HepG2 (cell line): ENCODE measurements at regions not wholly inside any gene's neighbourhood (a gene's known extent, or its start where the extent isn't known, plus 50 kb on each side); places are given as distances from the start of the nearest gene placed in this dataset.

Experiments used
- ATAC-seq: fragments of 200-7000 bp; cut with Tn5 transposase; 3 replicates; pipeline ENCODE4 v1.9.1; 2020; ENCODE audit warnings: mild to moderate bottlenecking, moderate library complexity
- BruUV-seq: library from RNA; stranded (reverse); fragments of 400-500 nt; replicated peaks from 2 replicates; lab custom pipeline; 2021; lab: Mats Ljungman, UMichigan
- CTCF ChIA-PET: fragments of 300-600 bp; formaldehyde crosslinking; extraction: SDS; loops from one replicate; lab custom pipeline; 2021; ENCODE audit warnings: low total read pairs, inconsistent platforms, low intra/inter-chr PET ratio; lab: Yijun Ruan, JAX
- POLR2A ChIA-PET: fragments of 350-600 bp; sonication (Branson Sonifier 250); formaldehyde crosslinking; loops from one replicate; lab custom pipeline; 2020; ENCODE audit warnings: antibody characterized with exemption, inconsistent platforms; lab: Yijun Ruan, JAX
- DNase-seq: peaks from one replicate; pipeline ENCODE4 v3.0.0-alpha.2; 2015; ENCODE audit warnings: low spot score
- FAIRE-seq: peaks from 3 replicates; lab custom pipeline; 2011; peaks lifted over from hg19 to GRCh38; lab: Jason Lieb, UNC
- H2AFZ ChIP-seq: one replicate; pipeline ENCODE4 v1.6.1; 2011; ENCODE audit warnings: low read length, inconsistent platforms
- H3K27ac ChIP-seq: fragments of 300-600 bp; 3 replicates; pipeline ENCODE4 v1.8.0; 2011; ENCODE audit warnings: mixed run types, mild to moderate bottlenecking, mixed read lengths, low read length, inconsistent platforms; ENCODE audit not compliant: insufficient read depth; ENCODE audit errors: extremely low read length
- H3K27me3 ChIP-seq, 2 experiments: fragments of 200-600 bp in 1 of 2; 2 replicates in 1 of 2; 3 replicates in 1 of 2; pipeline versions ENCODE4 v1.6.0 to v1.8.0; 2011; ENCODE audit warnings: low read length in 2 of 2, mild to moderate bottlenecking in 2 of 2, moderate library complexity in 2 of 2, inconsistent platforms in 1 of 2; ENCODE audit not compliant: insufficient read depth in 2 of 2, control insufficient read depth in 1 of 2
- H3K36me3 ChIP-seq, 2 experiments: fragments of 200-600 bp in 1 of 2; replicated peaks in 1 of 2; 2 replicates in 1 of 2; 3 replicates in 1 of 2; pipeline versions ENCODE4 v1.5.1 to v1.8.0; 2011; ENCODE audit warnings: low read length in 2 of 2, inconsistent platforms in 1 of 2; ENCODE audit not compliant: insufficient read depth in 2 of 2, control insufficient read depth in 1 of 2
- H3K4me1 ChIP-seq: 2 replicates; pipeline ENCODE4 v1.5.1; 2012; ENCODE audit warnings: low read length, inconsistent platforms; ENCODE audit not compliant: insufficient read depth
- H3K4me2 ChIP-seq: 2 replicates; pipeline ENCODE4 v1.6.0; 2011; ENCODE audit warnings: low read depth, low read length, inconsistent platforms
- H3K4me3 ChIP-seq, 3 experiments: fragments of 200-600 bp in 1 of 3; sonication (generic), shearing (Covaris generic) in 1 of 3; replicated peaks in 1 of 3; 2 replicates each; pipeline ENCODE4 v1.5.1; 2011 to 2016; ENCODE audit warnings: low read length in 3 of 3, inconsistent platforms in 2 of 3, low read depth in 2 of 3, mild to moderate bottlenecking in 2 of 3, control low read depth in 1 of 3, mixed read lengths in 1 of 3; ENCODE audit not compliant: insufficient read depth in 1 of 3
- H3K79me2 ChIP-seq: one replicate; pipeline ENCODE4 v1.6.1; 2011; ENCODE audit warnings: low read length, inconsistent platforms; ENCODE audit not compliant: insufficient read depth
- H3K9ac ChIP-seq: 2 replicates; pipeline ENCODE4 v1.6.0; 2011; ENCODE audit warnings: mild to moderate bottlenecking, low read depth, low read length, inconsistent platforms; ENCODE audit not compliant: insufficient read depth
- H3K9me3 ChIP-seq: 2 replicates; pipeline ENCODE4 v1.5.1; 2012; ENCODE audit warnings: mild to moderate bottlenecking, low read length
- H4K20me1 ChIP-seq: 2 replicates; pipeline ENCODE4 v1.6.0; 2011; ENCODE audit warnings: inconsistent platforms, mild to moderate bottlenecking, low read length, moderate library complexity; ENCODE audit not compliant: insufficient read depth
- CCDC6 ChIP-seq: sonication (generic); formaldehyde crosslinking; IDR thresholded peaks from 2 replicates; pipeline ENCODE4 v1.8.1; 2022; ENCODE audit warnings: mild to moderate bottlenecking, missing genetic modification reagents, moderate library complexity
- CENPT ChIP-seq: sonication (generic); formaldehyde crosslinking; IDR thresholded peaks from 2 replicates; pipeline ENCODE4 v1.8.0; 2022; ENCODE audit warnings: low read depth, mild to moderate bottlenecking, moderate library complexity, missing genetic modification reagents
- ELF3 ChIP-seq: IDR thresholded peaks from 2 replicates; pipeline ENCODE4 v1.6.1; 2016; ENCODE audit warnings: missing genetic modification reagents, missing compliant biosample characterization
- NFIB ChIP-seq: sonication (generic); formaldehyde crosslinking; IDR thresholded peaks from 2 replicates; pipeline ENCODE4 v1.9.0; 2021; ENCODE audit warnings: missing genetic modification reagents, mild to moderate bottlenecking, borderline replicate concordance
- TBL1XR1 ChIP-seq: fragments of 150-350 bp; IDR thresholded peaks from 2 replicates; pipeline ENCODE4 v1.6.1; 2014; ENCODE audit warnings: borderline replicate concordance, low read length; ENCODE audit not compliant: partially characterized antibody
- ZKSCAN1 ChIP-seq: fragments of 150-350 bp; IDR thresholded peaks from 2 replicates; pipeline ENCODE4 v1.6.1; 2014; ENCODE audit warnings: low read length
- ZNF678 ChIP-seq: sonication (generic); formaldehyde crosslinking; IDR thresholded peaks from 2 replicates; pipeline ENCODE4 v1.4.0; 2020; ENCODE audit warnings: mild to moderate bottlenecking, missing genetic modification reagents
- WGBS: methylation state at CpG from one replicate; pipeline ENCODE4 v1.1.6; 2017; ENCODE audit warnings: low lambda C conversion rate; 5-methylcytosine and 5-hydroxymethylcytosine counted together
- in situ Hi-C: cut with HindIII; loops from 2 replicates; pipeline ENCODE4 v1.10.0; 2017; ENCODE audit warnings: low pct_unique_long_range_greater_than_20kb; ENCODE audit not compliant: extremely low pct_ligation_motif_present
- intact Hi-C: fragments of 100-400 bp; cut with micrococcal nuclease; formaldehyde crosslinking; loops from one replicate; pipeline ENCODE4 v1.10.0; 2022; ENCODE audit not compliant: unreplicated experiment
- TF ChIP-seq, protein P1 (sequence below): sonication (generic); formaldehyde crosslinking; IDR thresholded peaks from 2 replicates; pipeline ENCODE4 v1.4.0; 2020; ENCODE audit warnings: missing genetic modification reagents

DNA sequence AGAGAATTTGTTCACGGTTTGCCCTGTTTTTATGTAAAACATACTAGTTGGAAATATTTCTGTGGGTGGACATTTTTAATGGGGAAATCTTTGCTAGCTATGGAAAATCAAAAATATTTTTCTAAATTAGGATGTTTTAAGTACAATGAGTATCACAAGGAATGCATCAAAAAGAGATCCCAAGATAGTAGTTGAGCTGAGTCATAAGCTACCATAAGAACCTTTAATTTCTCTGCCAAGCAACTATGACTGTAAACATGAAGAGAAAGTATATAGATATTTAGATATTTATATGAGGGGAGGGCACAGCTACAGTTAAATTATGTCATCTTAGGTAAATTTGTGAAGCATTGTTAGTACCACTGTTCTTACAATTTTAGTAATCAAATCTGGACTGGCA, 646.2 kb downstream of the XIRP2 start:
- Histone ChIP-seq H3K27ac (no peak overlapping the region), H3K4me3 (no peak overlapping the region), H3K4me1 (no peaks in the 10 kb centered on the region), H3K4me2 (no peak overlapping the region), H3K9me3 (no peaks in the 10 kb centered on the region), H2AFZ (no peak overlapping the region), H3K36me3 (no peaks in the 10 kb centered on the region), H3K79me2 (no peaks in the 10 kb centered on the region), H3K9ac (no peak overlapping the region), H3K27me3 (no peaks in the 10 kb centered on the region), H4K20me1 (no peaks in the 10 kb centered on the region)
- TF ChIP-seq, protein P1, sequence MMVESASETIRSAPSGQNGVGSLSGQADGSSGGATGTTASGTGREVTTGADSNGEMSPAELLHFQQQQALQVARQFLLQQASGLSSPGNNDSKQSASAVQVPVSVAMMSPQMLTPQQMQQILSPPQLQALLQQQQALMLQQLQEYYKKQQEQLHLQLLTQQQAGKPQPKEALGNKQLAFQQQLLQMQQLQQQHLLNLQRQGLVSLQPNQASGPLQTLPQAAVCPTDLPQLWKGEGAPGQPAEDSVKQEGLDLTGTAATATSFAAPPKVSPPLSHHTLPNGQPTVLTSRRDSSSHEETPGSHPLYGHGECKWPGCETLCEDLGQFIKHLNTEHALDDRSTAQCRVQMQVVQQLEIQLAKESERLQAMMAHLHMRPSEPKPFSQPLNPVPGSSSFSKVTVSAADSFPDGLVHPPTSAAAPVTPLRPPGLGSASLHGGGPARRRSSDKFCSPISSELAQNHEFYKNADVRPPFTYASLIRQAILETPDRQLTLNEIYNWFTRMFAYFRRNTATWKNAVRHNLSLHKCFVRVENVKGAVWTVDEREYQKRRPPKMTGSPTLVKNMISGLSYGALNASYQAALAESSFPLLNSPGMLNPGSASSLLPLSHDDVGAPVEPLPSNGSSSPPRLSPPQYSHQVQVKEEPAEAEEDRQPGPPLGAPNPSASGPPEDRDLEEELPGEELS (CRISPR knock-in tag) = no peak
- TF ChIP-seq ELF3 (CRISPR knock-in tag) = no peak
- no peak for TF ChIP-seq ZNF678 (CRISPR knock-in tag)
- TF ChIP-seq ZKSCAN1 = no peak
- TF ChIP-seq TBL1XR1 = no peak
- no peak for TF ChIP-seq NFIB (CRISPR knock-in tag)
- no peak for TF ChIP-seq CCDC6 (CRISPR knock-in tag)
- no peak for TF ChIP-seq CENPT (CRISPR knock-in tag)
- BruUV-seq = no TSS peak
- POLR2A ChIA-PET = no interaction called here
- no peak for ATAC-seq
- in situ Hi-C loops (loop anchor here (25.0 kb wide), 1 partner anchor 578 kb away; no protein-coding TSS in a partner anchor), intact Hi-C loops (no loop called here)
- FAIRE-seq = no peak
- no peak for DNase-seq
- CTCF ChIA-PET = no interaction called here
- 0% methylated on average over 1 of the region's 1 CpG for WGBS
